ENCODE measurements at regions not wholly inside any gene's neighbourhood (a gene's known extent, or its start where the extent isn't known, plus 50 kb on each side); places are given as distances from the start of the nearest gene placed in this dataset.
"Not testable (repeated sequence)": the region's sequence is repeated elsewhere in the genome, so short reads cannot be mapped to it uniquely, and the experiment has no call there.

- DNase-seq (ENCODE audit: low read depth, low spot score): not testable (repeated sequence)
Observed at GRCh38 chr6:159407211-159407780, 238.1 kb downstream of the FNDC1 start.

GRCh38 chr6:159404296-159404695 lies 235.1 kb downstream of the FNDC1 start:
- no peak for DNase-seq (ENCODE audit: low read depth, low spot score)

GRCh38 chr6:159400826-159401225 lies 231.6 kb downstream of the FNDC1 start:
- DNase-seq (ENCODE audit: low read depth, low spot score): no peak

- no peak for DNase-seq (ENCODE audit: low read depth, low spot score)
Observed at GRCh38 chr6:159399751-159400221, 230.6 kb downstream of the FNDC1 start.

- no peak for DNase-seq (ENCODE audit: low read depth, low spot score)
Observed at GRCh38 chr6:159398633-159399032, 229.4 kb downstream of the FNDC1 start.

- DNase-seq (ENCODE audit: low read depth, low spot score): no peak
Observed at GRCh38 chr6:159397753-159398152, 228.6 kb downstream of the FNDC1 start.

- DNase-seq (ENCODE audit: low read depth, low spot score): no peak
Observed at GRCh38 chr6:159395609-159396008, 226.4 kb downstream of the FNDC1 start.

- not testable (repeated sequence) for DNase-seq (ENCODE audit: low read depth, low spot score)
Observed at GRCh38 chr6:159392695-159393094, 223.5 kb downstream of the FNDC1 start.

GRCh38 chr6:159390381-159390780 lies 221.2 kb downstream of the FNDC1 start:
- no peak for DNase-seq (ENCODE audit: low read depth, low spot score)

GRCh38 chr6:159389695-159390094 lies 220.5 kb downstream of the FNDC1 start:
- DNase-seq (ENCODE audit: low read depth, low spot score): no peak

- DNase-seq (ENCODE audit: low read depth, low spot score): no peak
Observed at GRCh38 chr6:159380114-159380513, 210.9 kb downstream of the FNDC1 start.

GRCh38 chr6:159378411-159379328 lies 209.5 kb downstream of the FNDC1 start:
- no peak for DNase-seq (ENCODE audit: low read depth, low spot score)

GRCh38 chr6:159376516-159377158 lies 207.4 kb downstream of the FNDC1 start:
- no peak for DNase-seq (ENCODE audit: low read depth, low spot score)

GRCh38 chr6:159375014-159375413 lies 205.8 kb downstream of the FNDC1 start:
- DNase-seq (ENCODE audit: low read depth, low spot score): no peak

GRCh38 chr6:159373670-159374069 lies 204.5 kb downstream of the FNDC1 start:
- DNase-seq (ENCODE audit: low read depth, low spot score): no peak

GRCh38 chr6:159372333-159372732 lies 203.1 kb downstream of the FNDC1 start:
- DNase-seq (ENCODE audit: low read depth, low spot score): no peak

GRCh38 chr6:159360306-159360705 lies 191.1 kb downstream of the FNDC1 start:
- DNase-seq (ENCODE audit: low read depth, low spot score): no peak

- DNase-seq (ENCODE audit: low read depth, low spot score): no peak
Observed at GRCh38 chr6:159359581-159360297, 190.5 kb downstream of the FNDC1 start.

GRCh38 chr6:159358562-159358961 lies 189.4 kb downstream of the FNDC1 start:
- DNase-seq (ENCODE audit: low read depth, low spot score): no peak

- DNase-seq (ENCODE audit: low read depth, low spot score): no peak
Observed at GRCh38 chr6:159357211-159357915, 188.2 kb downstream of the FNDC1 start.

GRCh38 chr6:159353193-159353592 lies 184.0 kb downstream of the FNDC1 start:
- no peak for DNase-seq (ENCODE audit: low read depth, low spot score)
